Small intestine (tissue), 7 donors: ENCODE measurements at regions not wholly inside any gene's neighbourhood (a gene's known extent, or its start where the extent isn't known, plus 50 kb on each side); places are given as distances from the start of the nearest gene placed in this dataset.

Source experiments
- DNase-seq, 2 donors: peaks; one replicate each; pipeline versions ENCODE4 v3.0.0 to v3.0.0-alpha.2; 2013
- FAIRE-seq: peaks from 2 replicates; lab custom pipeline; 2012; peaks lifted over from hg19 to GRCh38; lab: Jason Lieb, UNC
- H3K27ac ChIP-seq, 3 donors: one replicate each; pipeline ENCODE4 v1.5.1; 2013; ENCODE audit warnings: low read length in 2 of 3, mild to moderate bottlenecking in 2 of 3, control low read depth in 1 of 3, inconsistent platforms in 1 of 3, low read depth in 1 of 3, moderate library complexity in 1 of 3
- H3K27me3 ChIP-seq, 3 donors: one replicate each; pipeline ENCODE4 v1.6.1; 2013; ENCODE audit warnings: low read length in 3 of 3, inconsistent platforms in 1 of 3; ENCODE audit not compliant: control insufficient read depth in 3 of 3, insufficient read depth in 3 of 3
- H3K36me3 ChIP-seq, 3 donors: one replicate each; pipeline ENCODE4 v1.6.1; 2013; ENCODE audit warnings: low read length in 3 of 3, inconsistent platforms in 1 of 3, low read depth in 1 of 3, mild to moderate bottlenecking in 1 of 3, moderate library complexity in 1 of 3; ENCODE audit not compliant: control insufficient read depth in 3 of 3, insufficient read depth in 2 of 3
- H3K4me1 ChIP-seq, 3 donors: one replicate each; pipeline ENCODE4 v1.6.1; 2013; ENCODE audit warnings: low read length in 2 of 3, inconsistent platforms in 1 of 3, low read depth in 1 of 3, mild to moderate bottlenecking in 1 of 3, moderate library complexity in 1 of 3; ENCODE audit not compliant: control insufficient read depth in 3 of 3, insufficient read depth in 2 of 3
- H3K4me3 ChIP-seq, 3 donors: one replicate each; pipeline ENCODE4 v1.5.1; 2013; ENCODE audit warnings: low read length in 3 of 3, control low read depth in 1 of 3, inconsistent platforms in 1 of 3, low read depth in 1 of 3, mild to moderate bottlenecking in 1 of 3, moderate library complexity in 1 of 3
- H3K9me3 ChIP-seq, 2 donors: one replicate each; pipeline ENCODE4 v1.6.1; 2013; ENCODE audit warnings: low read depth in 1 of 2, low read length in 1 of 2; ENCODE audit not compliant: control insufficient read depth in 2 of 2, insufficient read depth in 1 of 2
- WGBS, 3 donors: extraction: QIAGEN DNeasy Blood & Tissue Kit; methylation state at CpG; one replicate each; pipeline ENCODE4 v1.1.7; 2013; 5-methylcytosine and 5-hydroxymethylcytosine counted together
- donor health status: healthy with polysubstance abuse.
- donor health status: control.
- donor health status: control.
- donor health status: Bipolar disorder and iron deficiency.
- donor health status: healthy.

GRCh38 chr11:106474274-106474673 is 396.8 kb downstream of the AASDHPPT start:
- no peaks in the 10 kb centered on the region for H3K36me3 ChIP-seq
- no peaks in the 10 kb centered on the region for H3K27me3 ChIP-seq
- H3K4me1 ChIP-seq = peaks cover 0 to 17% (median 0%) of the 10 kb centered on the region in 3 donors
- FAIRE-seq (no peak), DNase-seq (no peak)
- WGBS, 3 donors = 81 to 86% (median 84%) methylated on average over 2 of the region's 2 CpGs
- H3K9me3 ChIP-seq = peaks cover 0 to 6% of the 10 kb centered on the region in 2 donors
- no peak overlapping the region for H3K27ac ChIP-seq
- H3K4me3 ChIP-seq = no peak overlapping the region

- Histone ChIP-seq H3K4me1 (peaks cover 0 to 16% (median 0%) of the 10 kb centered on the region in 3 donors), H3K36me3 (no peaks in the 10 kb centered on the region), H3K4me3 (no peak overlapping the region), H3K27ac (no peak overlapping the region), H3K27me3 (no peaks in the 10 kb centered on the region), H3K9me3 (peaks cover 0 to 6% of the 10 kb centered on the region in 2 donors)
- DNase-seq = no peak
- WGBS, 3 donors = 73 to 92% (median 84%) methylated on average over 5 of the region's 5 CpGs
- no peak for FAIRE-seq
Observed at GRCh38 chr11:106475181-106475580, 397.7 kb downstream of the AASDHPPT start.

- H3K9me3 ChIP-seq = peaks cover 0 to 6% of the 10 kb centered on the region in 2 donors
- H3K27me3 ChIP-seq = no peaks in the 10 kb centered on the region
- H3K4me3 ChIP-seq = no peak overlapping the region
- H3K36me3 ChIP-seq = no peaks in the 10 kb centered on the region
- FAIRE-seq (no peak), DNase-seq (no peak)
- WGBS, 3 donors = 72 to 84% (median 84%) methylated on average over 1 of the region's 1 CpG
- H3K4me1 ChIP-seq = no peaks in the 10 kb centered on the region
- H3K27ac ChIP-seq = no peak overlapping the region
Observed at GRCh38 chr11:106477776-106478175, 400.3 kb downstream of the AASDHPPT start.

GRCh38 chr11:106479646-106480045 is 402.2 kb downstream of the AASDHPPT start:
- no peak overlapping the region for H3K27ac ChIP-seq
- H3K9me3 ChIP-seq = no peaks in the 10 kb centered on the region

GRCh38 chr11:106480581-106481190 is 403.2 kb downstream of the AASDHPPT start:
- FAIRE-seq (no peak), DNase-seq (no peak)
- Histone ChIP-seq H3K4me3 (no peak overlapping the region), H3K9me3 (no peaks in the 10 kb centered on the region), H3K27ac (no peak overlapping the region), H3K4me1 (peaks cover 0 to 3% (median 0%) of the 10 kb centered on the region in 3 donors), H3K36me3 (no peaks in the 10 kb centered on the region), H3K27me3 (no peaks in the 10 kb centered on the region)
- WGBS, 3 donors = 80 to 91% (median 87%) methylated on average over 1 of the region's 1 CpG

More at GRCh38 chr11:106479646-106480045, 402.2 kb downstream of the AASDHPPT start:
- H3K4me3 ChIP-seq = no peak overlapping the region
- WGBS, 3 donors = 65 to 87% (median 76%) methylated on average over 3 of the region's 3 CpGs
- peaks cover 0 to 3% (median 0%) of the 10 kb centered on the region in 3 donors for H3K4me1 ChIP-seq
- DNase-seq (no peak), FAIRE-seq (no peak)
- no peaks in the 10 kb centered on the region for H3K27me3 ChIP-seq
- H3K36me3 ChIP-seq = no peaks in the 10 kb centered on the region

- peaks cover 0 to 3% (median 0%) of the 10 kb centered on the region in 3 donors for H3K4me1 ChIP-seq
- 25 to 40% (median 30%) methylated on average over 3 of the region's 3 CpGs for WGBS, 3 donors
- no peak overlapping the region for H3K4me3 ChIP-seq
- H3K9me3 ChIP-seq = no peaks in the 10 kb centered on the region
- DNase-seq = peak in 1 of 2 donors; percentile 23
- H3K36me3 ChIP-seq = no peaks in the 10 kb centered on the region
- no peak for FAIRE-seq
- no peaks in the 10 kb centered on the region for H3K27me3 ChIP-seq
- no peak overlapping the region for H3K27ac ChIP-seq
Observed at GRCh38 chr11:106482917-106483785, 405.7 kb downstream of the AASDHPPT start.

- no peak for DNase-seq
- H3K9me3 ChIP-seq = peaks cover 0 to 3% of the 10 kb centered on the region in 2 donors
- no peak for FAIRE-seq
- H3K27ac ChIP-seq = no peak overlapping the region
- H3K36me3 ChIP-seq = no peaks in the 10 kb centered on the region
- no peaks in the 10 kb centered on the region for H3K4me1 ChIP-seq
- no peaks in the 10 kb centered on the region for H3K27me3 ChIP-seq
- no peak overlapping the region for H3K4me3 ChIP-seq
Observed at GRCh38 chr11:106491751-106492150, 414.3 kb downstream of the AASDHPPT start.

GRCh38 chr11:106493751-106494150 is 416.3 kb downstream of the AASDHPPT start:
- Histone ChIP-seq H3K36me3 (no peaks in the 10 kb centered on the region), H3K27ac (no peak overlapping the region), H3K27me3 (no peaks in the 10 kb centered on the region), H3K9me3 (peaks cover 0 to 3% of the 10 kb centered on the region in 2 donors), H3K4me1 (no peaks in the 10 kb centered on the region), H3K4me3 (no peak overlapping the region)
- 59 to 76% (median 70%) methylated on average over 1 of the region's 1 CpG for WGBS, 3 donors
- DNase-seq (no peak), FAIRE-seq (no peak)
